Neuronal stem cell (in vitro differentiated cells): ENCODE measurements at regions not wholly inside any gene's neighbourhood (a gene's known extent, or its start where the extent isn't known, plus 50 kb on each side); places are given as distances from the start of the nearest gene placed in this dataset.
A peak's percentile ranks its signal among the peaks of the same experiment; 100 is the strongest.

Experiments
- DNase-seq: peaks from one replicate; pipeline ENCODE4 v3.0.0-alpha.2; 2013; ENCODE audit warnings: low spot score
- H2AFZ ChIP-seq: one replicate; pipeline ENCODE4 v1.6.1; 2013; ENCODE audit warnings: mild to moderate bottlenecking, low read length, inconsistent platforms
- H2AK5ac ChIP-seq: 2 replicates; pipeline ENCODE4 v1.6.1; 2013; ENCODE audit warnings: low read depth, mild to moderate bottlenecking, inconsistent platforms, low read length, moderate library complexity, mixed read lengths
- H2BK120ac ChIP-seq: 2 replicates; pipeline ENCODE4 v1.6.1; 2013; ENCODE audit warnings: low read depth, mild to moderate bottlenecking, inconsistent platforms, low read length, moderate library complexity, mixed read lengths
- H2BK12ac ChIP-seq: one replicate; pipeline ENCODE4 v1.6.1; 2013; ENCODE audit warnings: low read length, inconsistent platforms
- H2BK15ac ChIP-seq: 2 replicates; pipeline ENCODE4 v1.6.1; 2013; ENCODE audit warnings: mild to moderate bottlenecking, low read length, inconsistent platforms, mixed read lengths
- H2BK5ac ChIP-seq: one replicate; pipeline ENCODE4 v1.6.1; 2013; ENCODE audit warnings: inconsistent platforms, mild to moderate bottlenecking, low read length, moderate library complexity
- H3K14ac ChIP-seq: one replicate; pipeline ENCODE4 v1.6.1; 2013; ENCODE audit warnings: low read length, inconsistent platforms
- H3K18ac ChIP-seq: 2 replicates; pipeline ENCODE4 v1.6.1; 2013; ENCODE audit warnings: low read length, inconsistent platforms
- H3K23ac ChIP-seq: 2 replicates; pipeline ENCODE4 v1.6.1; 2013; ENCODE audit warnings: low read depth, mild to moderate bottlenecking, mixed read lengths, low read length, inconsistent platforms; ENCODE audit not compliant: poor library complexity
- H3K27ac ChIP-seq: replicated peaks from 3 replicates; pipeline ENCODE4 v1.5.1; 2013; ENCODE audit warnings: low read length, inconsistent platforms
- H3K27me3 ChIP-seq, 3 experiments: 2 replicates each; pipeline ENCODE4 v1.6.1; 2013; ENCODE audit warnings: low read length in 3 of 3, mild to moderate bottlenecking in 2 of 3, inconsistent platforms in 1 of 3, low read depth in 1 of 3, mixed read lengths in 1 of 3, moderate library complexity in 1 of 3; ENCODE audit not compliant: control insufficient read depth in 3 of 3, insufficient read depth in 3 of 3
- H3K36me3 ChIP-seq, 2 donors: replicated peaks in 1 of 2; 2 replicates each; pipeline ENCODE4 v1.6.1; 2013; ENCODE audit warnings: low read length in 2 of 2; ENCODE audit not compliant: control insufficient read depth in 2 of 2, insufficient read depth in 2 of 2
- H3K4ac ChIP-seq: 2 replicates; pipeline ENCODE4 v1.6.1; 2013; ENCODE audit warnings: inconsistent platforms, mild to moderate bottlenecking, low read length, moderate library complexity
- H3K4me1 ChIP-seq, 2 donors: 1 replicate in 1 of 2; 2 replicates in 1 of 2; pipeline ENCODE4 v1.6.1; 2013; ENCODE audit warnings: low read length in 2 of 2, low read depth in 1 of 2; ENCODE audit not compliant: control insufficient read depth in 2 of 2, insufficient read depth in 1 of 2
- H3K4me2 ChIP-seq: one replicate; pipeline ENCODE4 v1.6.1; 2013; ENCODE audit warnings: mild to moderate bottlenecking, low read length, inconsistent platforms; ENCODE audit not compliant: insufficient read depth, poor library complexity, severe bottlenecking
- H3K4me3 ChIP-seq, 2 donors: 2 replicates each; pipeline ENCODE4 v1.5.1; 2013; ENCODE audit warnings: low read length in 2 of 2, mild to moderate bottlenecking in 2 of 2, inconsistent platforms in 1 of 2, moderate library complexity in 1 of 2
- H3K79me1 ChIP-seq: one replicate; pipeline ENCODE4 v1.6.1; 2013; ENCODE audit warnings: low read depth, mild to moderate bottlenecking, inconsistent platforms, low read length, moderate library complexity
- H3K9ac ChIP-seq: one replicate; pipeline ENCODE4 v1.6.1; 2013; ENCODE audit warnings: mild to moderate bottlenecking, low read depth, low read length, inconsistent platforms; ENCODE audit not compliant: poor library complexity
- H3K9me3 ChIP-seq, 2 donors: replicated peaks in 1 of 2; 2 replicates each; pipeline versions ENCODE3 to v1.6.1; 2013; ENCODE audit warnings: low read length in 2 of 2, mild to moderate bottlenecking in 2 of 2, inconsistent platforms in 1 of 2, low read depth in 1 of 2, mixed read lengths in 1 of 2, moderate library complexity in 1 of 2; ENCODE audit not compliant: control insufficient read depth in 2 of 2, insufficient read depth in 1 of 2
- H4K8ac ChIP-seq: one replicate; pipeline ENCODE4 v1.6.1; 2013; ENCODE audit warnings: low read depth, mild to moderate bottlenecking, inconsistent platforms, low read length, moderate library complexity
- H4K91ac ChIP-seq: one replicate; pipeline ENCODE4 v1.6.1; 2013; ENCODE audit warnings: low read length, low read depth, mild to moderate bottlenecking, inconsistent platforms; ENCODE audit not compliant: poor library complexity
- WGBS, 2 donors: extraction: QIAGEN DNeasy Blood & Tissue Kit; methylation state at CpG; one replicate each; pipeline ENCODE4 v1.1.7; 2013; ENCODE audit warnings: missing lambda C conversion rate in 2 of 2, mixed read lengths in 1 of 2; ENCODE audit not compliant: insufficient read length in 2 of 2, insufficient replicate concordance in 1 of 2; ENCODE audit errors: extremely low coverage in 2 of 2; 5-methylcytosine and 5-hydroxymethylcytosine counted together

DNA sequence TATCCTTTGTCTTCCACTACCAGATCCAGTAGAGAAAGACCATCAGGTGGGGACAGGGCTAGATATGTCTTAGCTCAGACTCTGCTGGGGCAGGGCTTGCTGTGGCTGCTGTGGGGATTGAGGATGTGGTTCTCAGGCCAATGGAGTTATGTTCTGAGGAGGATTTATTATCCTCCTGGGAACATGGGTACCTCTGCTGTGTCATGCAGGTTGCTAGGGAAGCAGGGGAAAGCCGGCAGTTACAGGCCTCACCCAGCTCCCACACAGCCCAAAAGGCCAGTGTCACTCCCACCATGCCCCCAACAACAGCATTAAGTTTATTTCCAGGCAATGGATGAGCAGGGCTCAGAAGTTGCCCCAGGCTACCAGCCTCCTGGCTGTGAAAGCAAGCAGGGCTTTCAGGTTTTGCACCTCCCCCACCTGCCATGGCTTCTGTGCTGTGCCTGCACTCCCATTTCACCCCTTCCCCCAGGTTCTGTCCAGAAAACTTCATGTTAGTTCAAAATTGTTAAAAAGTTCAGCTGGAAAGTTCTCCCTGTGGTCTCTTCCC is 879.9 kb downstream of the ARAP2 start:
- Histone ChIP-seq H2BK12ac (no peak overlapping the region), H3K27ac (no peak overlapping the region), H3K14ac (no peak overlapping the region), H2BK120ac (no peak overlapping the region), H3K79me1 (no peaks in the 10 kb centered on the region), H2AK5ac (no peak overlapping the region), H3K27me3 (no peaks in the 10 kb centered on the region), H3K4me1 (no peaks in the 10 kb centered on the region), H2AFZ (peak overlapping the region; percentile 81), H3K23ac (no peak overlapping the region), H2BK5ac (no peak overlapping the region), H4K8ac (no peak overlapping the region), H4K91ac (no peak overlapping the region), H3K9ac (no peak overlapping the region), H3K4ac (no peak overlapping the region), H2BK15ac (no peak overlapping the region), H3K9me3 (peaks cover 0 to 2% of the 10 kb centered on the region in 2 donors), H3K4me3 (no peak overlapping the region), H3K36me3 (no peaks in the 10 kb centered on the region), H3K4me2 (no peak overlapping the region), H3K18ac (no peak overlapping the region)
- no CpG with 5 or more reads among the region's 1 CpG for WGBS, 2 donors
- DNase-seq: no peak

DNA sequence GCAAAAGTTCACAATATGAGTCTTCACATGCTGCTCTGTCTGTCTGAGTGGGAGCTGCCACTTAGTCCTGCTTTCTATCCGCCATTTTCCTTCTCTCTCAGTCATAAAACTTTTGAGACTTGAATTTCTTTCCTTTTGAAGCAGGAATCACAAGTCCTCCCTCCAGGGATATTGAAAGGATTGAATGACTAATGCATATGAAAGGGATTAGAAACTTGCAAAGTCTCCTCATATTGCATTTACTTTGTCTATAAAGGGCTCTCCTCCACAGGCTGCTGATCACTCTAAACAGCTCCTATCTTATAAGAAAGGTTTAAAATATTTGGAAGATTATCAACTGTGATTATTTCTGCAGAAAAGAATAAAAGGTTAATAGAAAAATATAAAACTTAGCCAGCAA is 879.1 kb downstream of the ARAP2 start:
- Histone ChIP-seq H2BK12ac (no peak overlapping the region), H3K9me3 (peaks cover 0 to 2% of the 10 kb centered on the region in 2 donors), H3K27me3 (no peaks in the 10 kb centered on the region), H3K27ac (no peak overlapping the region), H3K79me1 (no peaks in the 10 kb centered on the region), H3K4me3 (no peak overlapping the region), H3K23ac (no peak overlapping the region), H3K4me2 (no peak overlapping the region), H2BK15ac (no peak overlapping the region), H2BK5ac (no peak overlapping the region), H2AFZ (peak overlapping the region; percentile 81), H3K4me1 (no peaks in the 10 kb centered on the region), H4K8ac (no peak overlapping the region), H3K18ac (no peak overlapping the region), H2AK5ac (no peak overlapping the region), H3K4ac (no peak overlapping the region), H3K9ac (no peak overlapping the region), H3K36me3 (no peaks in the 10 kb centered on the region), H2BK120ac (no peak overlapping the region), H4K91ac (no peak overlapping the region), H3K14ac (no peak overlapping the region)
- no peak for DNase-seq
- WGBS, 2 donors: no CpG with 5 or more reads among the region's 1 CpG

DNA sequence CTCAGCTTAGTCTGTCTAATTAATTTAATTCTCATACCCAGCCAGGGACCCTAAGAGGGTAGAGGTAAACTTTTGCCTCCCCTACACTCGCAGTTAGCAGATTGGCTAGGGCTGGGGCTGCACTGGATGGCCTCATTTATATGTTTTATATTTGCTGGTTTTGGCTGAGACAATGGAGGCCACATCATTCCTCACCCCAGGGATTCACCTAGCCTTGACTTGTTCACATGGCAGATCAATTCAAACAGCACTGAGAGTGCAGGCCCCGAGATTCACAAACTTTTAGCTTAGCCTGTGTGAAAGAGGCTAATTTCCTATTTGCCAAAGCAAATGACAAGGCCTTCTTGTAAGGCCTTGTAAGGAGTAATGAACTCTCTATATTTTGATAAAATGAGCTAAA is 844.4 kb downstream of the ARAP2 start:
- no peak overlapping the region for H4K91ac ChIP-seq
- no peak overlapping the region for H3K9ac ChIP-seq
- H3K18ac ChIP-seq: no peak overlapping the region
- no peaks in the 10 kb centered on the region for H3K9me3 ChIP-seq
- no peak overlapping the region for H3K4me2 ChIP-seq
- H2AK5ac ChIP-seq: no peak overlapping the region
- no peak overlapping the region for H3K23ac ChIP-seq
- no peak overlapping the region for H2BK15ac ChIP-seq
- no peak overlapping the region for H2BK5ac ChIP-seq
- H3K4me1 ChIP-seq: no peaks in the 10 kb centered on the region
- H3K27me3 ChIP-seq: no peaks in the 10 kb centered on the region
- no peak for DNase-seq
- H2BK12ac ChIP-seq: no peak overlapping the region
- no peaks in the 10 kb centered on the region for H3K36me3 ChIP-seq
- H3K79me1 ChIP-seq: no peaks in the 10 kb centered on the region
- no peak overlapping the region for H3K14ac ChIP-seq
- no peak overlapping the region for H4K8ac ChIP-seq
- no peak overlapping the region for H2BK120ac ChIP-seq
- no CpG with 5 or more reads among the region's 2 CpGs for WGBS, 2 donors
- peak overlapping the region; percentile 39 for H2AFZ ChIP-seq
- H3K4ac ChIP-seq: no peak overlapping the region
- no peak overlapping the region for H3K27ac ChIP-seq
- H3K4me3 ChIP-seq: no peak overlapping the region

DNA sequence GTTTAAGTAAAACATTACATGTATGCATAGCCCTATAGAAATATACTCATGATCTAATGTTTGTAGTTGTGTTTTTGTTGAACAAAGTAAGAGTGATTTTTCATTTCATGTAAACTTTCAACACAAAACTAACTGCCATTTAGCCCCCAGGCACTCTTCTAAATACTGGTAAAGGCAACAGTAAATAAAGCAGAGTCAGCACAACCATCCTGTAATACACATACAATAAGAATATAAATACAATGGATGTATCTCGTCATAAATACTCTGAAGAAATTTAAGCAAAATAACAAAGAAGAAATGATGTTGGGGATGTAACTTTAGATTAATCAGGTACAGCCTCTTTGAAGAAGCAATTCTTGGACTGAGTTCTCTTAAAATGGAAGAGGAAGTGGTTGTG is 821.2 kb downstream of the ARAP2 start:
- Histone ChIP-seq H2AFZ (no peak overlapping the region), H2BK5ac (no peak overlapping the region), H4K8ac (no peak overlapping the region), H3K4me2 (no peak overlapping the region), H4K91ac (no peak overlapping the region), H3K18ac (no peak overlapping the region), H2BK12ac (no peak overlapping the region), H3K23ac (no peak overlapping the region), H2BK120ac (no peak overlapping the region), H3K4ac (no peak overlapping the region), H3K4me1 (no peaks in the 10 kb centered on the region), H3K79me1 (no peaks in the 10 kb centered on the region), H2BK15ac (no peak overlapping the region), H3K4me3 (no peak overlapping the region), H3K9me3 (no peaks in the 10 kb centered on the region), H3K9ac (no peak overlapping the region), H3K27ac (no peak overlapping the region), H2AK5ac (no peak overlapping the region), H3K27me3 (no peaks in the 10 kb centered on the region), H3K14ac (no peak overlapping the region), H3K36me3 (no peaks in the 10 kb centered on the region)
- WGBS, 2 donors: no CpG with 5 or more reads among the region's 1 CpG
- no peak for DNase-seq
